Chondrocyte (in vitro differentiated cells): ENCODE measurements at regions not wholly inside any gene's neighbourhood (a gene's known extent, or its start where the extent isn't known, plus 50 kb on each side); places are given as distances from the start of the nearest gene placed in this dataset.

Experiments
- DNase-seq: peaks from one replicate; pipeline ENCODE4 v3.0.0; 2021; ENCODE audit warnings: mixed read lengths, low spot score
- H3K27ac Mint-ChIP-seq: one replicate; pipeline ENCODE4 v1.8.0; 2021; ENCODE audit warnings: mild to moderate bottlenecking, moderate library complexity, mixed read lengths; ENCODE audit not compliant: unreplicated experiment
- H3K27me3 Mint-ChIP-seq: 2 replicates; pipeline ENCODE4 v1.8.0; 2021; ENCODE audit warnings: low read depth, mixed read lengths
- H3K36me3 Mint-ChIP-seq: 2 replicates; pipeline ENCODE4 v1.8.0; 2021; ENCODE audit warnings: low read depth, mixed read lengths
- H3K4me1 Mint-ChIP-seq: 2 replicates; pipeline ENCODE4 v1.8.0; 2021; ENCODE audit warnings: low read depth, mild to moderate bottlenecking, mixed read lengths
- H3K4me3 Mint-ChIP-seq: one replicate; pipeline ENCODE4 v1.8.0; 2021; ENCODE audit warnings: mild to moderate bottlenecking, moderate library complexity, mixed read lengths; ENCODE audit not compliant: unreplicated experiment
- H3K9me3 Mint-ChIP-seq: 2 replicates; pipeline ENCODE4 v1.8.0; 2021; ENCODE audit warnings: low read depth, mixed read lengths
- CTCF ChIP-seq: fragments of 200-600 bp; sonication (generic); IDR thresholded peaks from 2 replicates; pipeline ENCODE4 v1.5.0; 2021; ENCODE audit warnings: antibody characterized with exemption, mild to moderate bottlenecking, moderate library complexity

GRCh38 chr6:113587078-113587699 is 270.0 kb upstream of the MARCKS start:
- H3K9me3 Mint-ChIP-seq: no peaks in the 10 kb centered on the region
- no peak overlapping the region for H3K4me3 Mint-ChIP-seq
- no peak for TF ChIP-seq CTCF
- H3K27me3 Mint-ChIP-seq: no peaks in the 10 kb centered on the region
- no peak for DNase-seq
- peaks cover 24% of the 10 kb centered on the region for H3K4me1 Mint-ChIP-seq
- no peak overlapping the region for H3K27ac Mint-ChIP-seq
- no peaks in the 10 kb centered on the region for H3K36me3 Mint-ChIP-seq

GRCh38 chr6:113588646-113589045 is 268.5 kb upstream of the MARCKS start:
- Mint-ChIP-seq H3K4me3 (no peak overlapping the region), H3K36me3 (no peaks in the 10 kb centered on the region), H3K9me3 (no peaks in the 10 kb centered on the region), H3K27me3 (no peaks in the 10 kb centered on the region), H3K4me1 (peaks cover 30% of the 10 kb centered on the region), H3K27ac (no peak overlapping the region)
- no peak for DNase-seq
- TF ChIP-seq CTCF: no peak

GRCh38 chr6:113591896-113592827 is 265.0 kb upstream of the MARCKS start:
- TF ChIP-seq CTCF: no peak
- H3K27ac Mint-ChIP-seq: peak overlapping the region; percentile 13
- no peaks in the 10 kb centered on the region for H3K36me3 Mint-ChIP-seq
- no peak for DNase-seq
- H3K4me3 Mint-ChIP-seq: no peak overlapping the region
- H3K9me3 Mint-ChIP-seq: no peaks in the 10 kb centered on the region
- H3K4me1 Mint-ChIP-seq: peaks cover 38% of the 10 kb centered on the region
- no peaks in the 10 kb centered on the region for H3K27me3 Mint-ChIP-seq

GRCh38 chr6:113594726-113595125 is 262.4 kb upstream of the MARCKS start:
- peaks cover 51% of the 10 kb centered on the region for H3K4me1 Mint-ChIP-seq
- no peak overlapping the region for H3K4me3 Mint-ChIP-seq
- H3K27ac Mint-ChIP-seq: peak overlapping the region; percentile 64

More at GRCh38 chr6:113594726-113595125, 262.4 kb upstream of the MARCKS start:
- no peaks in the 10 kb centered on the region for H3K36me3 Mint-ChIP-seq
- DNase-seq: no peak
- no peak for TF ChIP-seq CTCF
- H3K27me3 Mint-ChIP-seq: no peaks in the 10 kb centered on the region
- no peaks in the 10 kb centered on the region for H3K9me3 Mint-ChIP-seq
